PFSK-1 (cell line): ENCODE measurements at regions not wholly inside any gene's neighbourhood (a gene's known extent, or its start where the extent isn't known, plus 50 kb on each side); places are given as distances from the start of the nearest gene placed in this dataset.

Experiments used
- FOXP2 ChIP-seq: optimal IDR thresholded peaks from 2 replicates; pipeline ENCODE3; 2011; ENCODE audit warnings: borderline replicate concordance, control low read depth, inconsistent platforms; ENCODE audit not compliant: insufficient read depth; ENCODE audit errors: extremely low read length, extremely low read depth
- POLR2AphosphoS5 ChIP-seq: IDR thresholded peaks from 2 replicates; pipeline ENCODE4 v1.6.1; 2012; ENCODE audit warnings: low read depth, mild to moderate bottlenecking, control low read depth, low read length, moderate library complexity
- SIN3A ChIP-seq: IDR thresholded peaks from 2 replicates; pipeline ENCODE4 v1.6.1; 2012; ENCODE audit warnings: mild to moderate bottlenecking, low read length, moderate library complexity, borderline replicate concordance; ENCODE audit not compliant: insufficient read depth
- TAF1 ChIP-seq: IDR thresholded peaks from 2 replicates; pipeline ENCODE4 v1.6.1; 2012; ENCODE audit warnings: low read length, control low read depth, borderline replicate concordance; ENCODE audit not compliant: insufficient read depth
- TF ChIP-seq, protein P1 (sequence below), 2 experiments: IDR thresholded peaks; 2 replicates each; pipeline versions ENCODE4 v1.6.1 to v1.8.0; 2011 to 2012; ENCODE audit warnings: low read depth in 2 of 2, low read length in 2 of 2, control low read depth in 1 of 2, inconsistent platforms in 1 of 2, mild to moderate bottlenecking in 1 of 2, moderate library complexity in 1 of 2; ENCODE audit not compliant: insufficient read depth in 1 of 2

DNA sequence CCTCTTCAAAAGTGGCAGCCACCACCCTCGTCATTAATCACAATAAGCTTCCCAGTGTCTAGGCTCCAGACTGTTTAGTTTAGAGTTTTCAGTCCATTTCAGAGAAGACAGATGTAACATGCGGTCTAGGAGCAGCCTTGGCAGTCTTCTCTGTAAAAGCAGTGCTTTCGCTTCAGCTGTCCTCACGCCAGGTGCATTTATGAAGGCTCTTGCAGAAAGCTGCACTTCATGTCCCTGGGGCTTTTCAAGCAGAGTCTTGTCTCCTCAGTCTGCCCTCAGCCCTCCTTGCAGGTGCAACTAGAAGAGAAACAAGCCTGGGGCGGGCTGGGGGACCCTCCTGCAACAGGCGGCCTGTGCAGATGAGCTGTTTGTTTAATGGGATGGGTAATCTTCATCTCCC, 281.9 kb downstream of the DRD1 start:
- TF ChIP-seq SIN3A (no peak), POLR2AphosphoS5 (no peak), TAF1 (no peak), FOXP2 (no peak)
- TF ChIP-seq, protein P1, sequence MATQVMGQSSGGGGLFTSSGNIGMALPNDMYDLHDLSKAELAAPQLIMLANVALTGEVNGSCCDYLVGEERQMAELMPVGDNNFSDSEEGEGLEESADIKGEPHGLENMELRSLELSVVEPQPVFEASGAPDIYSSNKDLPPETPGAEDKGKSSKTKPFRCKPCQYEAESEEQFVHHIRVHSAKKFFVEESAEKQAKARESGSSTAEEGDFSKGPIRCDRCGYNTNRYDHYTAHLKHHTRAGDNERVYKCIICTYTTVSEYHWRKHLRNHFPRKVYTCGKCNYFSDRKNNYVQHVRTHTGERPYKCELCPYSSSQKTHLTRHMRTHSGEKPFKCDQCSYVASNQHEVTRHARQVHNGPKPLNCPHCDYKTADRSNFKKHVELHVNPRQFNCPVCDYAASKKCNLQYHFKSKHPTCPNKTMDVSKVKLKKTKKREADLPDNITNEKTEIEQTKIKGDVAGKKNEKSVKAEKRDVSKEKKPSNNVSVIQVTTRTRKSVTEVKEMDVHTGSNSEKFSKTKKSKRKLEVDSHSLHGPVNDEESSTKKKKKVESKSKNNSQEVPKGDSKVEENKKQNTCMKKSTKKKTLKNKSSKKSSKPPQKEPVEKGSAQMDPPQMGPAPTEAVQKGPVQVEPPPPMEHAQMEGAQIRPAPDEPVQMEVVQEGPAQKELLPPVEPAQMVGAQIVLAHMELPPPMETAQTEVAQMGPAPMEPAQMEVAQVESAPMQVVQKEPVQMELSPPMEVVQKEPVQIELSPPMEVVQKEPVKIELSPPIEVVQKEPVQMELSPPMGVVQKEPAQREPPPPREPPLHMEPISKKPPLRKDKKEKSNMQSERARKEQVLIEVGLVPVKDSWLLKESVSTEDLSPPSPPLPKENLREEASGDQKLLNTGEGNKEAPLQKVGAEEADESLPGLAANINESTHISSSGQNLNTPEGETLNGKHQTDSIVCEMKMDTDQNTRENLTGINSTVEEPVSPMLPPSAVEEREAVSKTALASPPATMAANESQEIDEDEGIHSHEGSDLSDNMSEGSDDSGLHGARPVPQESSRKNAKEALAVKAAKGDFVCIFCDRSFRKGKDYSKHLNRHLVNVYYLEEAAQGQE (IDR thresholded peaks at IDR 0.05; ENCODE audit: insufficient read depth in 1 of 2, low read depth in 2 of 2, low read length in 2 of 2), result no peak
